ENCODE measurements at regions not wholly inside any gene's neighbourhood (a gene's known extent, or its start where the extent isn't known, plus 50 kb on each side); places are given as distances from the start of the nearest gene placed in this dataset.

DNA sequence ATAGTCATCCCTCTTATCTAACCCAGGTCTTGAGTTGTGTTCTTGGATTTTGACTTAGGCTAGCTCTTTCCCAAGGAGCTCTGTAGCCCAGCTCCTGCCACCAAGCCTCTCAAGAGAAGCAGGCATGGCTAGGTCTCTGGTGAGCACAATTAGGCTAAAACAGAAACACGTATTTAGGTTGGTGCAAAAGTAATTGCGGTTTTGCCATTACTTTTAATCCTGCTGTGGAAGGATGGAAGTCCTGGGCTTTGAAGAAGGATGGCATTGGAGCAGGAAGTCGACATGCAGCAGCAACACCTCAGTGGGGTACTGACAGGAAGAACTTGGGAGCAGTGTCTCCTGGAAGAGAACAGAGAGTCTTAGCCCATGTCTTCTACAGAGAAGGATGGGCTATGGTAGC, 80.0 kb upstream of the CCDC190 start:
- H2BK15ac ChIP-seq (ENCODE audit: low read length): no peak overlapping the region
- H2BK12ac ChIP-seq (ENCODE audit: low read length): no peak overlapping the region
- H3K4me3 ChIP-seq (ENCODE audit: low read length in 2 of 2): no peak overlapping the region
- H3K36me3 ChIP-seq (replicated peaks in 1 of 2; ENCODE audit: control insufficient read depth in 2 of 2, insufficient read depth in 2 of 2, low read length in 2 of 2): no peaks in the 10 kb centered on the region
- H2BK120ac ChIP-seq (ENCODE audit: low read depth, low read length): no peak overlapping the region
- no peak overlapping the region for H4K8ac ChIP-seq (ENCODE audit: low read depth, low read length)
- no peak overlapping the region for H3K9ac ChIP-seq (ENCODE audit: low read depth, low read length, poor library complexity)
- H2AK5ac ChIP-seq (ENCODE audit: low read depth, low read length): no peak overlapping the region
- H3K23ac ChIP-seq (ENCODE audit: low read depth, low read length, poor library complexity): no peak overlapping the region
- no peak overlapping the region for H3K27ac ChIP-seq (replicated peaks; ENCODE audit: low read length)
- no peaks in the 10 kb centered on the region for H3K4me1 ChIP-seq (ENCODE audit: control insufficient read depth in 2 of 2, insufficient read depth in 1 of 2, low read depth in 1 of 2, low read length in 2 of 2)
- H3K79me1 ChIP-seq (ENCODE audit: low read depth, low read length): no peaks in the 10 kb centered on the region
- no peak overlapping the region for H3K18ac ChIP-seq (ENCODE audit: low read length)
- H3K4ac ChIP-seq (ENCODE audit: low read length): no peak overlapping the region
- no peak overlapping the region for H2BK5ac ChIP-seq (ENCODE audit: low read length)
- H3K27me3 ChIP-seq (ENCODE audit: control insufficient read depth in 3 of 3, insufficient read depth in 3 of 3, low read depth in 1 of 3, low read length in 3 of 3): peaks cover 0 to 3% (median 0%) of the 10 kb centered on the region in 3 experiments
- no peaks in the 10 kb centered on the region for H3K9me3 ChIP-seq (replicated peaks in 1 of 2; ENCODE audit: control insufficient read depth in 2 of 2, insufficient read depth in 1 of 2, low read depth in 1 of 2, low read length in 2 of 2)
- no peak overlapping the region for H2AFZ ChIP-seq (ENCODE audit: low read length)
- no peak overlapping the region for H3K4me2 ChIP-seq (ENCODE audit: insufficient read depth, low read length, poor library complexity, severe bottlenecking)
- no peak overlapping the region for H3K14ac ChIP-seq (ENCODE audit: low read length)
- no peak for DNase-seq (ENCODE audit: low spot score)
- no peak overlapping the region for H4K91ac ChIP-seq (ENCODE audit: low read depth, low read length, poor library complexity)
- WGBS, 2 donors (ENCODE audit: extremely low coverage in 2 of 2, insufficient read length in 2 of 2, insufficient replicate concordance in 1 of 2): no CpG with 5 or more reads among the region's 3 CpGs

GRCh38 chr1:162939035-162939434, 78.1 kb upstream of the CCDC190 start:
- H3K27me3 ChIP-seq (ENCODE audit: control insufficient read depth in 3 of 3, insufficient read depth in 3 of 3, low read depth in 1 of 3, low read length in 3 of 3): peaks cover 0 to 3% (median 0%) of the 10 kb centered on the region in 3 experiments
- no peak overlapping the region for H3K14ac ChIP-seq (ENCODE audit: low read length)
- H3K4me3 ChIP-seq (ENCODE audit: low read length in 2 of 2): no peak overlapping the region
- H3K4me2 ChIP-seq (ENCODE audit: insufficient read depth, low read length, poor library complexity, severe bottlenecking): no peak overlapping the region
- H2AFZ ChIP-seq (ENCODE audit: low read length): no peak overlapping the region
- no CpG with 5 or more reads among the region's 5 CpGs for WGBS, 2 donors (ENCODE audit: extremely low coverage in 2 of 2, insufficient read length in 2 of 2, insufficient replicate concordance in 1 of 2)
- no peaks in the 10 kb centered on the region for H3K36me3 ChIP-seq (replicated peaks in 1 of 2; ENCODE audit: control insufficient read depth in 2 of 2, insufficient read depth in 2 of 2, low read length in 2 of 2)
- no peaks in the 10 kb centered on the region for H3K79me1 ChIP-seq (ENCODE audit: low read depth, low read length)
- no peak overlapping the region for H2BK120ac ChIP-seq (ENCODE audit: low read depth, low read length)
- H3K18ac ChIP-seq (ENCODE audit: low read length): no peak overlapping the region
- no peak overlapping the region for H2AK5ac ChIP-seq (ENCODE audit: low read depth, low read length)
- no peak overlapping the region for H2BK5ac ChIP-seq (ENCODE audit: low read length)
- H3K23ac ChIP-seq (ENCODE audit: low read depth, low read length, poor library complexity): no peak overlapping the region
- no peak overlapping the region for H2BK15ac ChIP-seq (ENCODE audit: low read length)
- H4K8ac ChIP-seq (ENCODE audit: low read depth, low read length): no peak overlapping the region
- no peaks in the 10 kb centered on the region for H3K9me3 ChIP-seq (replicated peaks in 1 of 2; ENCODE audit: control insufficient read depth in 2 of 2, insufficient read depth in 1 of 2, low read depth in 1 of 2, low read length in 2 of 2)
- no peak overlapping the region for H3K9ac ChIP-seq (ENCODE audit: low read depth, low read length, poor library complexity)
- no peak overlapping the region for H2BK12ac ChIP-seq (ENCODE audit: low read length)
- H3K4ac ChIP-seq (ENCODE audit: low read length): no peak overlapping the region
- no peaks in the 10 kb centered on the region for H3K4me1 ChIP-seq (ENCODE audit: control insufficient read depth in 2 of 2, insufficient read depth in 1 of 2, low read depth in 1 of 2, low read length in 2 of 2)
- no peak overlapping the region for H3K27ac ChIP-seq (replicated peaks; ENCODE audit: low read length)
- DNase-seq (ENCODE audit: low spot score): no peak
- H4K91ac ChIP-seq (ENCODE audit: low read depth, low read length, poor library complexity): no peak overlapping the region

DNA sequence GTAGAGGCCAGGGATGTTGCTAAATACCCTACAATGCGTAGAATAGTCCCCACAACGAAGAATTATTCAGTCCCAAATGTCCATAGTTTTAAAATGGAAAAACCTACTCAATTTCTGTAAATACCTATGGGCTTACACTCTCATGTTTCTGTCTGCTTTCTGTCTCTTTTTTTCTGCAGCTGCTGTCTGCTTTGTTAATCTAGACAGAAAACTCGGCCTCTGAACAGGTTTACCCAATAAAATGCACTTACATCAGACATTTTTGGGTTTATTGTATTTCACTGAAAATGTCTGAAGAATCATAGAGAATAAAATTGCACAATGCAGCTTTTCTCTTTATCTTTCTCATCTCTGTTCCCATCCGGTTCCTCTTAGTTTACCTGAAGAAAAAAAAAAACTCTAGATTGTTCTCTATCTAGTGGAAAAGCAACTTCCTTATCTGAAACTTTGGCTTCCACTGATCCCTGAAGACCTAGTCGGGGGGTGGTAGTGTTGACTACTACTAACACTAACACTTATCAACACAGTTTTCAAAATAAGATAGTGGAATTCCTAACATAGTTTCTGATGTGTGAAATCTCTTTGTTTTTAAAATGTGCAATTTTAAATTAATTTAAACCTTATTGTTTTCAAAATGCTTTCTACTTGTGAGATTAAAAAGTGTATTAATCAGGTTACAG, 76.9 kb upstream of the CCDC190 start:
- Histone ChIP-seq H3K27me3 (ENCODE audit: control insufficient read depth in 3 of 3, insufficient read depth in 3 of 3, low read depth in 1 of 3, low read length in 3 of 3) (peaks cover 0 to 2% (median 0%) of the 10 kb centered on the region in 3 experiments), H2BK12ac (ENCODE audit: low read length) (no peak overlapping the region), H3K4ac (ENCODE audit: low read length) (no peak overlapping the region), H2AFZ (ENCODE audit: low read length) (no peak overlapping the region), H3K14ac (ENCODE audit: low read length) (no peak overlapping the region), H3K4me3 (ENCODE audit: low read length in 2 of 2) (no peak overlapping the region), H2AK5ac (ENCODE audit: low read depth, low read length) (no peak overlapping the region), H4K8ac (ENCODE audit: low read depth, low read length) (no peak overlapping the region), H2BK5ac (ENCODE audit: low read length) (no peak overlapping the region), H3K23ac (ENCODE audit: low read depth, low read length, poor library complexity) (no peak overlapping the region), H3K18ac (ENCODE audit: low read length) (no peak overlapping the region), H3K9me3 (replicated peaks in 1 of 2; ENCODE audit: control insufficient read depth in 2 of 2, insufficient read depth in 1 of 2, low read depth in 1 of 2, low read length in 2 of 2) (no peaks in the 10 kb centered on the region), H2BK15ac (ENCODE audit: low read length) (no peak overlapping the region), H2BK120ac (ENCODE audit: low read depth, low read length) (no peak overlapping the region), H3K79me1 (ENCODE audit: low read depth, low read length) (no peaks in the 10 kb centered on the region), H3K4me2 (ENCODE audit: insufficient read depth, low read length, poor library complexity, severe bottlenecking) (no peak overlapping the region), H3K4me1 (ENCODE audit: control insufficient read depth in 2 of 2, insufficient read depth in 1 of 2, low read depth in 1 of 2, low read length in 2 of 2) (no peaks in the 10 kb centered on the region), H3K9ac (ENCODE audit: low read depth, low read length, poor library complexity) (no peak overlapping the region), H4K91ac (ENCODE audit: low read depth, low read length, poor library complexity) (no peak overlapping the region), H3K36me3 (replicated peaks in 1 of 2; ENCODE audit: control insufficient read depth in 2 of 2, insufficient read depth in 2 of 2, low read length in 2 of 2) (no peaks in the 10 kb centered on the region), H3K27ac (replicated peaks; ENCODE audit: low read length) (no peak overlapping the region)
- no CpG with 5 or more reads among the region's 5 CpGs for WGBS, 2 donors (ENCODE audit: extremely low coverage in 2 of 2, insufficient read length in 2 of 2, insufficient replicate concordance in 1 of 2)
- no peak for DNase-seq (ENCODE audit: low spot score)

- Histone ChIP-seq H3K18ac (ENCODE audit: low read length) (no peak overlapping the region), H2BK12ac (ENCODE audit: low read length) (no peak overlapping the region), H3K36me3 (replicated peaks in 1 of 2; ENCODE audit: control insufficient read depth in 2 of 2, insufficient read depth in 2 of 2, low read length in 2 of 2) (no peaks in the 10 kb centered on the region), H2BK120ac (ENCODE audit: low read depth, low read length) (no peak overlapping the region), H3K27me3 (ENCODE audit: control insufficient read depth in 3 of 3, insufficient read depth in 3 of 3, low read depth in 1 of 3, low read length in 3 of 3) (no peaks in the 10 kb centered on the region), H3K4me2 (ENCODE audit: insufficient read depth, low read length, poor library complexity, severe bottlenecking) (no peak overlapping the region), H2AK5ac (ENCODE audit: low read depth, low read length) (no peak overlapping the region), H3K9me3 (replicated peaks in 1 of 2; ENCODE audit: control insufficient read depth in 2 of 2, insufficient read depth in 1 of 2, low read depth in 1 of 2, low read length in 2 of 2) (no peaks in the 10 kb centered on the region), H3K79me1 (ENCODE audit: low read depth, low read length) (no peaks in the 10 kb centered on the region), H3K4me3 (ENCODE audit: low read length in 2 of 2) (no peak overlapping the region), H3K9ac (ENCODE audit: low read depth, low read length, poor library complexity) (no peak overlapping the region), H3K27ac (replicated peaks; ENCODE audit: low read length) (no peak overlapping the region), H2BK15ac (ENCODE audit: low read length) (no peak overlapping the region), H4K91ac (ENCODE audit: low read depth, low read length, poor library complexity) (no peak overlapping the region), H3K4ac (ENCODE audit: low read length) (no peak overlapping the region), H2BK5ac (ENCODE audit: low read length) (no peak overlapping the region), H3K4me1 (ENCODE audit: control insufficient read depth in 2 of 2, insufficient read depth in 1 of 2, low read depth in 1 of 2, low read length in 2 of 2) (no peaks in the 10 kb centered on the region), H3K14ac (ENCODE audit: low read length) (no peak overlapping the region), H3K23ac (ENCODE audit: low read depth, low read length, poor library complexity) (no peak overlapping the region), H2AFZ (ENCODE audit: low read length) (no peak overlapping the region), H4K8ac (ENCODE audit: low read depth, low read length) (no peak overlapping the region)
- DNase-seq (ENCODE audit: low spot score): no peak
- WGBS, 2 donors (ENCODE audit: extremely low coverage in 2 of 2, insufficient read length in 2 of 2, insufficient replicate concordance in 1 of 2): no CpG with 5 or more reads among the region's 3 CpGs
Measured at GRCh38 chr1:162930976-162931560, 70.1 kb upstream of the CCDC190 start.
